HG03354 (cell line): ENCODE measurements at regions not wholly inside any gene's neighbourhood (a gene's known extent, or its start where the extent isn't known, plus 50 kb on each side); places are given as distances from the start of the nearest gene placed in this dataset.

ENCODE experiments used
- ATAC-seq: cut with Tn5 transposase; IDR thresholded peaks from one replicate; pipeline ENCODE4 v1.9.1; 2021; ENCODE audit warnings: mild to moderate bottlenecking; ENCODE audit not compliant: unreplicated experiment, poor library complexity, severe bottlenecking

GRCh38 chrX:30414144-30414543, 105.0 kb upstream of the NR0B1 start:
- peak; percentile 93 for ATAC-seq

- ATAC-seq, result no peak
These were observed 93.2 kb upstream of the NR0B1 start for GRCh38 chrX:30402366-30402765.

GRCh38 chrX:30388325-30388724, 79.1 kb upstream of the NR0B1 start:
- ATAC-seq, result no peak

GRCh38 chrX:30373951-30374350, 64.8 kb upstream of the NR0B1 start:
- ATAC-seq, result no peak

- no peak for ATAC-seq
These were observed 64.3 kb upstream of the NR0B1 start for GRCh38 chrX:30373479-30373878.

GRCh38 chrX:30364229-30364628, 55.0 kb upstream of the NR0B1 start:
- no peak for ATAC-seq
